Spleen (tissue), 7 donors: ENCODE measurements at regions not wholly inside any gene's neighbourhood (a gene's known extent, or its start where the extent isn't known, plus 50 kb on each side); places are given as distances from the start of the nearest gene placed in this dataset.

Source experiments
- POLR2A ChIP-seq, 3 donors: fragments of 450-650 bp; IDR thresholded peaks; one replicate each; pipeline ENCODE4 v1.5.1; 2017; ENCODE audit warnings: antibody characterized with exemption in 3 of 3, mild to moderate bottlenecking in 1 of 3
- TF ChIP-seq, protein P1 (sequence below), 11 experiments: fragments of 200-600 bp in 7 of 11; fragments of 450-650 bp in 4 of 11; sonication (generic) in 4 of 11; IDR thresholded peaks in 8 of 11; conservative IDR thresholded peaks in 3 of 11; 1 replicate in 7 of 11; 2 replicates in 4 of 11; pipeline versions ENCODE4 v1.4.0 to v1.8.0; 2016 to 2021; ENCODE audit warnings: antibody characterized with exemption in 11 of 11, inconsistent platforms in 4 of 11, mild to moderate bottlenecking in 1 of 11
- donor health status: DM: no; HTN: no; CAD: no; lungs with moderate emphysema.
- donor health status: DM: no; HTN: no; CAD: no.
- donor health status: DM: no; HTN: no; CAD: no.

DNA sequence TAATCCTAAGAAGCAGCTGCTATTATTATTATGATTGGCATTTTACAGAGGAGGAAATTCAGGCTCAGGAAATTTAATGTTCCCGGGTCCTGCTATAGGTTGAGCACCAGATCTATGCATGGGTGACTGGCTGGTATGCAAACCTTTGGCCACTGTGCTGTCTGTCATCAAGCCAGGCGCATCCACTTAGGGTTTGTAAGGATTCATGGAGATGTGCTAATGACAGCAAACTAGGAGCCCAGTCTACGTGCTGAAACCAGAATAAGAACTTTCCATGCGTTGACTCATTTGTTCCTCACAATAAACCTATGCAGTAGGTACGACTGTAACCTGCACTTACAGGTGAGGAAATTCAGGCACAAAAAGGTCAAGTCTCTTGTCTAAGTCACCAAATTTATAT lies 64.5 kb upstream of the ZMIZ1 start:
- TF ChIP-seq POLR2A (IDR thresholded peaks at IDR 0.05), result no peak
- TF ChIP-seq, protein P1, sequence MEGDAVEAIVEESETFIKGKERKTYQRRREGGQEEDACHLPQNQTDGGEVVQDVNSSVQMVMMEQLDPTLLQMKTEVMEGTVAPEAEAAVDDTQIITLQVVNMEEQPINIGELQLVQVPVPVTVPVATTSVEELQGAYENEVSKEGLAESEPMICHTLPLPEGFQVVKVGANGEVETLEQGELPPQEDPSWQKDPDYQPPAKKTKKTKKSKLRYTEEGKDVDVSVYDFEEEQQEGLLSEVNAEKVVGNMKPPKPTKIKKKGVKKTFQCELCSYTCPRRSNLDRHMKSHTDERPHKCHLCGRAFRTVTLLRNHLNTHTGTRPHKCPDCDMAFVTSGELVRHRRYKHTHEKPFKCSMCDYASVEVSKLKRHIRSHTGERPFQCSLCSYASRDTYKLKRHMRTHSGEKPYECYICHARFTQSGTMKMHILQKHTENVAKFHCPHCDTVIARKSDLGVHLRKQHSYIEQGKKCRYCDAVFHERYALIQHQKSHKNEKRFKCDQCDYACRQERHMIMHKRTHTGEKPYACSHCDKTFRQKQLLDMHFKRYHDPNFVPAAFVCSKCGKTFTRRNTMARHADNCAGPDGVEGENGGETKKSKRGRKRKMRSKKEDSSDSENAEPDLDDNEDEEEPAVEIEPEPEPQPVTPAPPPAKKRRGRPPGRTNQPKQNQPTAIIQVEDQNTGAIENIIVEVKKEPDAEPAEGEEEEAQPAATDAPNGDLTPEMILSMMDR (IDR thresholded peaks at IDR 0.05 in 8 of 11, conservative IDR thresholded peaks at IDR 0.05 in 3 of 11), result no peak
